ENCODE measurements at regions not wholly inside any gene's neighbourhood (a gene's known extent, or its start where the extent isn't known, plus 50 kb on each side); places are given as distances from the start of the nearest gene placed in this dataset.

DNA sequence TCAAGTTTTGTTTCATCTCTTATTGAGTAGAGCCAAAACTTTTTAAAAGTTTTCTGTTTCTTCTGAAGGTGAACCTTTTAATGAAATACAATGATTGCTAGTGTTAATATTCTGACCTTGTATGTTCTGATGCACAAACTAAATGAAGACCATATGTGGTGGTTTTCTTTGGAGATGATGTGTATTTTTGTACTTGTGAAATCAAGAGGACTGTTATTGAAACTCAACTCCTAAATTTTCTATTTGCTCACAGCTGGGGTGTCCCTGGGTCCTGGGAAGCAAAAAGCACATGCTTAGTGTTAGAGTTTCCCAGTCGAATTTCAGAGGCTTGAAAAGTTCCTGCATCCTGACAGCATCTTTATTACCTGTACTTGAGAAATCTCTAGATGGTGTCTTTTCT, 1185.8 kb upstream of the ALCAM start:
- Histone ChIP-seq H3K9ac (ENCODE audit: control insufficient read depth, extremely low read depth, insufficient read depth, low read length) (no peak overlapping the region), H3K4me3 (ENCODE audit: control insufficient read depth in 2 of 3, extremely low read depth in 1 of 3, insufficient read depth in 2 of 3, low read depth in 1 of 3, low read length in 3 of 3) (no peak overlapping the region), H3K79me2 (ENCODE audit: control insufficient read depth, insufficient read depth, low read length) (no peaks in the 10 kb centered on the region), H3K9me1 (ENCODE audit: control insufficient read depth, extremely low read depth, insufficient read depth, low read length) (no peaks in the 10 kb centered on the region), H3K27me3 (ENCODE audit: control insufficient read depth, extremely low read depth, insufficient read depth, low read length) (no peaks in the 10 kb centered on the region), H3K9me3 (ENCODE audit: control insufficient read depth, low read depth, low read length) (no peaks in the 10 kb centered on the region), H2AFZ (ENCODE audit: control insufficient read depth, low read length) (no peak overlapping the region), H3K4me2 (ENCODE audit: control insufficient read depth, extremely low read depth, insufficient read depth, low read depth, low read length) (no peak overlapping the region), H3K36me3 (ENCODE audit: control insufficient read depth in 2 of 2, extremely low read depth in 1 of 2, insufficient read depth in 2 of 2, low read length in 2 of 2) (no peaks in the 10 kb centered on the region), H4K20me1 (ENCODE audit: control insufficient read depth, extremely low read depth, insufficient read depth, low read length) (no peaks in the 10 kb centered on the region), H3K4me1 (ENCODE audit: control insufficient read depth, extremely low read depth, insufficient read depth, low read length) (no peaks in the 10 kb centered on the region), H3K27ac (ENCODE audit: control insufficient read depth, insufficient read depth, low read length) (no peak overlapping the region)
- TF ChIP-seq, protein P1, sequence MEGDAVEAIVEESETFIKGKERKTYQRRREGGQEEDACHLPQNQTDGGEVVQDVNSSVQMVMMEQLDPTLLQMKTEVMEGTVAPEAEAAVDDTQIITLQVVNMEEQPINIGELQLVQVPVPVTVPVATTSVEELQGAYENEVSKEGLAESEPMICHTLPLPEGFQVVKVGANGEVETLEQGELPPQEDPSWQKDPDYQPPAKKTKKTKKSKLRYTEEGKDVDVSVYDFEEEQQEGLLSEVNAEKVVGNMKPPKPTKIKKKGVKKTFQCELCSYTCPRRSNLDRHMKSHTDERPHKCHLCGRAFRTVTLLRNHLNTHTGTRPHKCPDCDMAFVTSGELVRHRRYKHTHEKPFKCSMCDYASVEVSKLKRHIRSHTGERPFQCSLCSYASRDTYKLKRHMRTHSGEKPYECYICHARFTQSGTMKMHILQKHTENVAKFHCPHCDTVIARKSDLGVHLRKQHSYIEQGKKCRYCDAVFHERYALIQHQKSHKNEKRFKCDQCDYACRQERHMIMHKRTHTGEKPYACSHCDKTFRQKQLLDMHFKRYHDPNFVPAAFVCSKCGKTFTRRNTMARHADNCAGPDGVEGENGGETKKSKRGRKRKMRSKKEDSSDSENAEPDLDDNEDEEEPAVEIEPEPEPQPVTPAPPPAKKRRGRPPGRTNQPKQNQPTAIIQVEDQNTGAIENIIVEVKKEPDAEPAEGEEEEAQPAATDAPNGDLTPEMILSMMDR (optimal IDR thresholded peaks at IDR 0.05 in 1 of 3, IDR thresholded peaks at IDR 0.05 in 1 of 3, conservative IDR thresholded peaks at IDR 0.05 in 1 of 3; ENCODE audit: extremely low read depth in 1 of 3, insufficient read depth in 2 of 3, low read length in 3 of 3), result no peak
- no peak for TF ChIP-seq EZH2 (IDR thresholded peaks at IDR 0.05; ENCODE audit: low read length)
- DNase-seq (ENCODE audit: low read depth, low spot score) (no peak), FAIRE-seq (no peak)
- dilution Hi-C loops (cut with MboI; ENCODE audit: extremely low pct_ligation_motif_present, low sequenced_read_pairs), result no loop called here

DNA sequence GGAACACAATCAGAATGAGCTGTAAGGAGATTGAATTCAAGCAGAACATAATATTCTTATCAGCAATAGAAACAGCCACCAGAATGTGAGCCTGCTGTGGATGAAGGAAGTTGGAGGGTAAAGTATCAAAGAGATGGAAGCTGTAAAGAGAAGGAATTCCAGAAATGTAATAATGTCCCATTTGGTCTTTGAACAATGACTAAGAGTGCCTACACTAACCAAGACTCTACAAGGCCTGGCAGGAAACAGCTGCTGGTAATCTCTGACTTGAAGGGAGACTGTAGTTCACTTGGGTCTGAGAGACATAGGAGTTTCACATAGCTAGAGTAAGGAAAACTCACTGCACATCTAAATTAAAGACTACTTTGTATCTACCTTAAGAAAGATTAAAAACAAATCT, 1176.0 kb upstream of the ALCAM start:
- H3K36me3 ChIP-seq (ENCODE audit: control insufficient read depth in 2 of 2, extremely low read depth in 1 of 2, insufficient read depth in 2 of 2, low read length in 2 of 2), result no peaks in the 10 kb centered on the region
- TF ChIP-seq, protein P1 (optimal IDR thresholded peaks at IDR 0.05 in 1 of 3, IDR thresholded peaks at IDR 0.05 in 1 of 3, conservative IDR thresholded peaks at IDR 0.05 in 1 of 3; ENCODE audit: extremely low read depth in 1 of 3, insufficient read depth in 2 of 3, low read length in 3 of 3), result no peak
- TF ChIP-seq EZH2 (IDR thresholded peaks at IDR 0.05; ENCODE audit: low read length), result no peak
- H3K4me3 ChIP-seq (ENCODE audit: control insufficient read depth in 2 of 3, extremely low read depth in 1 of 3, insufficient read depth in 2 of 3, low read depth in 1 of 3, low read length in 3 of 3), result no peak overlapping the region
- H3K79me2 ChIP-seq (ENCODE audit: control insufficient read depth, insufficient read depth, low read length), result no peaks in the 10 kb centered on the region
- H3K27me3 ChIP-seq (ENCODE audit: control insufficient read depth, extremely low read depth, insufficient read depth, low read length), result no peaks in the 10 kb centered on the region
- H3K4me1 ChIP-seq (ENCODE audit: control insufficient read depth, extremely low read depth, insufficient read depth, low read length), result no peaks in the 10 kb centered on the region
- H3K9ac ChIP-seq (ENCODE audit: control insufficient read depth, extremely low read depth, insufficient read depth, low read length), result no peak overlapping the region
- no peak overlapping the region for H2AFZ ChIP-seq (ENCODE audit: control insufficient read depth, low read length)
- FAIRE-seq (no peak), DNase-seq (ENCODE audit: low read depth, low spot score) (no peak)
- H3K9me3 ChIP-seq (ENCODE audit: control insufficient read depth, low read depth, low read length), result no peaks in the 10 kb centered on the region
- H3K4me2 ChIP-seq (ENCODE audit: control insufficient read depth, extremely low read depth, insufficient read depth, low read depth, low read length), result no peak overlapping the region
- no peak overlapping the region for H3K27ac ChIP-seq (ENCODE audit: control insufficient read depth, insufficient read depth, low read length)
- dilution Hi-C loops (cut with MboI; ENCODE audit: extremely low pct_ligation_motif_present, low sequenced_read_pairs), result no loop called here
- H4K20me1 ChIP-seq (ENCODE audit: control insufficient read depth, extremely low read depth, insufficient read depth, low read length), result no peaks in the 10 kb centered on the region
- H3K9me1 ChIP-seq (ENCODE audit: control insufficient read depth, extremely low read depth, insufficient read depth, low read length), result no peaks in the 10 kb centered on the region
